OCI-LY7 (cell line): ENCODE measurements at regions not wholly inside any gene's neighbourhood (a gene's known extent, or its start where the extent isn't known, plus 50 kb on each side); places are given as distances from the start of the nearest gene placed in this dataset.

Source experiments
- BruUV-seq: library from RNA; stranded (reverse); fragments of 400-500 nt; replicated peaks from 2 replicates; lab custom pipeline; 2021; lab: Mats Ljungman, UMichigan
- CTCF ChIA-PET: fragments of 300-600 bp; sonication (Branson Sonifier 250); formaldehyde crosslinking; loops from one replicate; lab custom pipeline; 2022; ENCODE audit warnings: antibody characterized with exemption; ENCODE audit not compliant: unreplicated experiment; lab: Charles Lee
- POLR2A ChIA-PET: fragments of 300-600 bp; sonication (Branson Sonifier 250); formaldehyde crosslinking; loops from one replicate; lab custom pipeline; 2022; ENCODE audit warnings: antibody characterized with exemption; lab: Charles Lee
- DNase-seq: peaks from one replicate; pipeline ENCODE4 v3.0.0-alpha.2; 2015; ENCODE audit warnings: low spot score
- H2AFZ ChIP-seq: fragments of 200-600 bp; sonication (generic), shearing (Covaris generic); 2 replicates; pipeline ENCODE4 v1.6.1; 2014; ENCODE audit warnings: mild to moderate bottlenecking, antibody characterized with exemption, low read length, moderate library complexity
- H3K27ac ChIP-seq: fragments of 200-600 bp; sonication (generic); 2 replicates; pipeline ENCODE4 v1.5.1; 2014; ENCODE audit warnings: mixed run types, low read depth, mild to moderate bottlenecking, moderate library complexity, low read length, inconsistent platforms; ENCODE audit not compliant: poor library complexity, severe bottlenecking
- H3K36me3 ChIP-seq: fragments of 200-600 bp; sonication (generic); 2 replicates; pipeline ENCODE4 v1.6.1; 2014; ENCODE audit warnings: mild to moderate bottlenecking, antibody characterized with exemption, low read length, moderate library complexity, mixed read lengths; ENCODE audit not compliant: insufficient read depth
- H3K4me1 ChIP-seq: fragments of 200-600 bp; sonication (generic); 2 replicates; pipeline ENCODE4 v1.5.1; 2014; ENCODE audit warnings: mild to moderate bottlenecking, low read length; ENCODE audit not compliant: insufficient read depth, poor library complexity, severe bottlenecking
- H3K4me2 ChIP-seq: fragments of 200-600 bp; sonication (generic); 2 replicates; pipeline ENCODE4 v1.6.1; 2014; ENCODE audit warnings: mild to moderate bottlenecking, low read length
- H3K4me3 ChIP-seq: fragments of 200-600 bp; sonication (generic); 2 replicates; pipeline ENCODE4 v1.5.1; 2014; ENCODE audit warnings: mild to moderate bottlenecking, low read depth, low read length; ENCODE audit not compliant: poor library complexity, severe bottlenecking
- H3K79me2 ChIP-seq: fragments of 200-600 bp; sonication (generic); 2 replicates; pipeline ENCODE4 v1.6.1; 2016; ENCODE audit warnings: low read depth, mild to moderate bottlenecking, low read length, moderate library complexity, mixed read lengths; ENCODE audit not compliant: insufficient read depth
- H3K9me2 ChIP-seq: fragments of 200-600 bp; sonication (generic); 2 replicates; pipeline ENCODE4 v1.6.1; 2016; ENCODE audit warnings: mild to moderate bottlenecking, low read length, mixed read lengths; ENCODE audit not compliant: insufficient read depth
- H3K9me3 ChIP-seq: fragments of 200-600 bp; sonication (generic); 2 replicates; pipeline ENCODE4 v1.6.1; 2014; ENCODE audit warnings: mild to moderate bottlenecking, mixed run types, low read length, mixed read lengths
- H4K20me1 ChIP-seq: fragments of 200-600 bp; sonication (generic); 2 replicates; pipeline ENCODE4 v1.6.1; 2014; ENCODE audit warnings: mild to moderate bottlenecking, antibody characterized with exemption, low read length, moderate library complexity, mixed read lengths; ENCODE audit not compliant: insufficient read depth
- EZH2phosphoT487 ChIP-seq: fragments of 200-600 bp; sonication (generic); IDR thresholded peaks from 2 replicates; pipeline ENCODE4 v1.6.1; 2018; ENCODE audit warnings: low read depth, borderline replicate concordance, mild to moderate bottlenecking, mixed run types, antibody characterized with exemption, low read length, moderate library complexity, mixed read lengths
- intact Hi-C: fragments of 100-400 bp; cut with micrococcal nuclease; formaldehyde crosslinking; loops from one replicate; pipeline ENCODE4 v1.10.0; 2022; ENCODE audit not compliant: unreplicated experiment
- TF ChIP-seq, protein P1 (sequence below): fragments of 200-600 bp; sonication (generic); conservative IDR thresholded peaks from 2 replicates; pipeline ENCODE4 v1.5.1; 2014; ENCODE audit warnings: mild to moderate bottlenecking, antibody characterized with exemption, low read length, moderate library complexity, mixed read lengths

DNA sequence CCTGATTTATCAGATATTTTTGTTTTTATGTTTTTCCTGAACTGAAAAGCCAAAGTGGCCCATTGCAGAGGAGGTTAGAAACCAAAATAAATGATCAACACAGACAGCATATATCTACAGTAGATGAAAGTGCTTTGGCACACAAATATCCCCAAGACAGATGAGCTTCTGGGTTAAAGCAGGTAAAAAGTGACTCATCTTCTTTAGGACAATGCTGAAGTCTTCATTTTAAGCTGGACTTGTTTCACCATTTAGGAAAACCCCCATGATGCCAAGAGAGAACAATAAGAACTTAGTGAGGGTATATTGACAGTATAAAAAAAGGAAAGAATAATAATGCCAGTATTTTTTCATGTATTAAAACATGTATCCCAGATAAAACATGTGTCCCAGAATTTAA is 100.8 kb upstream of the OR9G4 start:
- intact Hi-C loops: loop anchor here (10.0 kb wide), 1 partner anchor 266 kb away; no protein-coding TSS in a partner anchor
- CTCF ChIA-PET: no interaction called here

DNA sequence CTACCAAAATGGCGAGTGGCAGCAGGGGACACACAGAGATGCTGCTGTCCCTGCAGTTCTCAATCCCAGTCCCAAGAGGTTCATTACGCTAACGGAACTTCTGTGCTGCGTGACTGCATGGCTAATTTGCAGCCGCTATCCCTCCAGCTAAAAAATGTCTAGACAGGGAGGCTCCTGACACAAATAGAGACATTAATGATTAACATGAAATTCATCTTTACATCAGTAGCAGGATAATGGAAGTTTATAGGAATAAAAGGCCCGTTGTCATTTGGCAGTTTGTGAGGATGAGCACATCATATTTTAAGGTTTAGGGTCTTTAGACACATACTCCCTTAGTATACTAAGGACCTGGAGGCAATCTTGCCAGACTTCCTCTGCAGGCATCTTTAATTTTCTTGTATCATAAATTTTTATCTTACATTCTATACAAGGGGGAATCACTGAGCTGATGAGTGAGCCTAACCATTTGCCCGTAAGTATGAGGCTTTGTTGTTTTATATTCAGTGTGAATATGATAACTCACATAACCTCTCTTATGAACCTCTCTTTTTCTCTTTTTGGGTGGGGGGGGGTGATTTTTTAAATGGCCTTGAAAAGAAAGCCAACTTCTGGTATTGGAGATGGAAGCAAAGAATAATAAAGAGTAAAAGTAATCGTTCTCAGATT is 99.8 kb upstream of the OR9G4 start:
- no TSS peak for BruUV-seq
- Histone ChIP-seq H2AFZ (no peak overlapping the region), H3K9me2 (no peaks in the 10 kb centered on the region), H3K79me2 (no peaks in the 10 kb centered on the region), H3K27ac (no peak overlapping the region), H3K4me2 (no peak overlapping the region), H4K20me1 (no peaks in the 10 kb centered on the region), H3K36me3 (no peaks in the 10 kb centered on the region), H3K9me3 (no peaks in the 10 kb centered on the region), H3K4me1 (no peaks in the 10 kb centered on the region), H3K4me3 (no peak overlapping the region)
- DNase-seq: no peak
- CTCF ChIA-PET: no interaction called here
- POLR2A ChIA-PET: interaction anchor here (0.5 to 1.0 kb wide), 3 partner anchors 9 to 1715 kb away, joined by 3 to 4 read pairs (median 3); no protein-coding TSS in a partner anchor
- no peak for TF ChIP-seq EZH2phosphoT487
- TF ChIP-seq, protein P1, sequence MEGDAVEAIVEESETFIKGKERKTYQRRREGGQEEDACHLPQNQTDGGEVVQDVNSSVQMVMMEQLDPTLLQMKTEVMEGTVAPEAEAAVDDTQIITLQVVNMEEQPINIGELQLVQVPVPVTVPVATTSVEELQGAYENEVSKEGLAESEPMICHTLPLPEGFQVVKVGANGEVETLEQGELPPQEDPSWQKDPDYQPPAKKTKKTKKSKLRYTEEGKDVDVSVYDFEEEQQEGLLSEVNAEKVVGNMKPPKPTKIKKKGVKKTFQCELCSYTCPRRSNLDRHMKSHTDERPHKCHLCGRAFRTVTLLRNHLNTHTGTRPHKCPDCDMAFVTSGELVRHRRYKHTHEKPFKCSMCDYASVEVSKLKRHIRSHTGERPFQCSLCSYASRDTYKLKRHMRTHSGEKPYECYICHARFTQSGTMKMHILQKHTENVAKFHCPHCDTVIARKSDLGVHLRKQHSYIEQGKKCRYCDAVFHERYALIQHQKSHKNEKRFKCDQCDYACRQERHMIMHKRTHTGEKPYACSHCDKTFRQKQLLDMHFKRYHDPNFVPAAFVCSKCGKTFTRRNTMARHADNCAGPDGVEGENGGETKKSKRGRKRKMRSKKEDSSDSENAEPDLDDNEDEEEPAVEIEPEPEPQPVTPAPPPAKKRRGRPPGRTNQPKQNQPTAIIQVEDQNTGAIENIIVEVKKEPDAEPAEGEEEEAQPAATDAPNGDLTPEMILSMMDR: no peak
- intact Hi-C loops: loop anchor here (10.0 kb wide), 1 partner anchor 267 kb away; no protein-coding TSS in a partner anchor

More for the DNA sequence above, 100.8 kb upstream of the OR9G4 start:
- Histone ChIP-seq H4K20me1 (no peaks in the 10 kb centered on the region), H3K4me1 (no peaks in the 10 kb centered on the region), H3K9me3 (no peaks in the 10 kb centered on the region), H3K27ac (no peak overlapping the region), H3K9me2 (no peaks in the 10 kb centered on the region), H3K36me3 (no peaks in the 10 kb centered on the region), H3K4me2 (no peak overlapping the region), H3K79me2 (no peaks in the 10 kb centered on the region), H2AFZ (no peak overlapping the region), H3K4me3 (no peak overlapping the region)
- TF ChIP-seq, protein P1: no peak
- no peak for TF ChIP-seq EZH2phosphoT487
- no peak for DNase-seq
- no TSS peak for BruUV-seq
- POLR2A ChIA-PET: no interaction called here
